ENCODE measurements at regions not wholly inside any gene's neighbourhood (a gene's known extent, or its start where the extent isn't known, plus 50 kb on each side); places are given as distances from the start of the nearest gene placed in this dataset.

- Histone ChIP-seq H3K4me3 (no peak overlapping the region), H3K9me3 (no peaks in the 10 kb centered on the region), H3K4me1 (peaks cover 0 to 29% (median 24%) of the 10 kb centered on the region in 4 donors), H3K27me3 (no peaks in the 10 kb centered on the region), H3K27ac (peak overlapping the region in 1 of 4 donors; percentile 89), H3K36me3 (no peaks in the 10 kb centered on the region)
- TF ChIP-seq POLR2AphosphoS5 (IDR thresholded peaks at IDR 0.05): no peak
- no peak for TF ChIP-seq POLR2A (IDR thresholded peaks at IDR 0.05)
- TF ChIP-seq EP300 (IDR thresholded peaks at IDR 0.05; ENCODE audit: low read depth): no peak
- TF ChIP-seq CTCF (IDR thresholded peaks at IDR 0.05): no peak
- 50 to 92% methylated on average over 1 to 24 of the region's 24 CpGs for WGBS, 2 donors (ENCODE audit: low coverage in 1 of 2)
- in situ Hi-C loops (cut with MboI; ENCODE audit: low pct_ligation_motif_present in 1 of 4, low pct_unique_long_range_greater_than_20kb in 1 of 4, low sequenced_read_pairs in 3 of 4): no loop called here
- no peak for DNase-seq
- intact Hi-C loops (cut with DNase I; ENCODE audit: low total_unique reads): no loop called here
Observed at GRCh38 chr2:8625399-8626300, 56.2 kb upstream of the ID2 start.

- H3K9me3 ChIP-seq: no peaks in the 10 kb centered on the region
- no peaks in the 10 kb centered on the region for H3K27me3 ChIP-seq
- TF ChIP-seq EP300 (IDR thresholded peaks at IDR 0.05; ENCODE audit: low read depth) (no peak), POLR2AphosphoS5 (IDR thresholded peaks at IDR 0.05) (no peak), CTCF (IDR thresholded peaks at IDR 0.05) (no peak), POLR2A (IDR thresholded peaks at IDR 0.05) (no peak)
- peak overlapping the region; percentile 84 to 90 (median 86) for H3K27ac ChIP-seq
- intact Hi-C loops (cut with DNase I; ENCODE audit: low total_unique reads) (no loop called here), in situ Hi-C loops (cut with MboI; ENCODE audit: low pct_ligation_motif_present in 1 of 4, low pct_unique_long_range_greater_than_20kb in 1 of 4, low sequenced_read_pairs in 3 of 4) (no loop called here)
- DNase-seq: no peak
- H3K36me3 ChIP-seq: no peaks in the 10 kb centered on the region
- H3K4me1 ChIP-seq: peaks cover 0 to 29% (median 24%) of the 10 kb centered on the region in 4 donors
- 87% methylated on average over 8 of the region's 8 CpGs; no CpG with 5 or more reads in 1 of the 2 donors for WGBS, 2 donors (ENCODE audit: low coverage in 1 of 2)
- no peak overlapping the region for H3K4me3 ChIP-seq
Observed at GRCh38 chr2:8626572-8626971, 55.3 kb upstream of the ID2 start.

- in situ Hi-C loops (cut with MboI; ENCODE audit: low pct_ligation_motif_present in 1 of 4, low pct_unique_long_range_greater_than_20kb in 1 of 4, low sequenced_read_pairs in 3 of 4): no loop called here
- no peaks in the 10 kb centered on the region for H3K36me3 ChIP-seq
- H3K27me3 ChIP-seq: no peaks in the 10 kb centered on the region
- intact Hi-C loops (cut with DNase I; ENCODE audit: low total_unique reads): no loop called here
- TF ChIP-seq POLR2AphosphoS5 (IDR thresholded peaks at IDR 0.05) (peak in 2 of 3 donors; percentile 34 to 53), POLR2A (IDR thresholded peaks at IDR 0.05) (peak; percentile 46), CTCF (IDR thresholded peaks at IDR 0.05) (no peak), EP300 (IDR thresholded peaks at IDR 0.05; ENCODE audit: low read depth) (no peak)
- peak; percentile 64 for DNase-seq
- H3K9me3 ChIP-seq: no peaks in the 10 kb centered on the region
- peak overlapping the region; percentile 84 to 90 (median 86) for H3K27ac ChIP-seq
- H3K4me1 ChIP-seq: peaks cover 0 to 29% (median 24%) of the 10 kb centered on the region in 4 donors
- peak overlapping the region in 1 of 4 donors; percentile 31 for H3K4me3 ChIP-seq
- WGBS, 2 donors (ENCODE audit: low coverage in 1 of 2): 27 to 62% methylated on average over 3 to 20 of the region's 20 CpGs
Observed at GRCh38 chr2:8627019-8627691, 54.7 kb upstream of the ID2 start.

GRCh38 chr2:8627692-8628085 lies 54.2 kb upstream of the ID2 start:
- peaks cover 0 to 29% (median 24%) of the 10 kb centered on the region in 4 donors for H3K4me1 ChIP-seq
- DNase-seq: peak; percentile 91
- TF ChIP-seq POLR2A (IDR thresholded peaks at IDR 0.05) (no peak), CTCF (IDR thresholded peaks at IDR 0.05) (peak in 4 of 5 experiments; percentile 20 to 52 (median 44)), EP300 (IDR thresholded peaks at IDR 0.05; ENCODE audit: low read depth) (no peak), POLR2AphosphoS5 (IDR thresholded peaks at IDR 0.05) (peak in 2 of 3 donors; percentile 57 to 71)
- in situ Hi-C loops (cut with MboI; ENCODE audit: low pct_ligation_motif_present in 1 of 4, low pct_unique_long_range_greater_than_20kb in 1 of 4, low sequenced_read_pairs in 3 of 4) (no loop called here), intact Hi-C loops (cut with DNase I; ENCODE audit: low total_unique reads) (no loop called here)
- H3K9me3 ChIP-seq: no peaks in the 10 kb centered on the region
- 42% methylated on average over 14 of the region's 14 CpGs; no CpG with 5 or more reads in 1 of the 2 donors for WGBS, 2 donors (ENCODE audit: low coverage in 1 of 2)
- H3K27ac ChIP-seq: peak overlapping the region; percentile 84 to 90 (median 86)
- peak overlapping the region in 1 of 4 donors; percentile 31 for H3K4me3 ChIP-seq
- no peaks in the 10 kb centered on the region for H3K27me3 ChIP-seq
- H3K36me3 ChIP-seq: no peaks in the 10 kb centered on the region
